GM12878 (cell line): ENCODE measurements at regions not wholly inside any gene's neighbourhood (a gene's known extent, or its start where the extent isn't known, plus 50 kb on each side); places are given as distances from the start of the nearest gene placed in this dataset.

Experiments used
- BCLAF1 ChIP-seq: fragments of 450-650 bp; IDR thresholded peaks from 2 replicates; pipeline ENCODE4 v1.6.1; 2017; ENCODE audit warnings: antibody characterized with exemption, mild to moderate bottlenecking, moderate library complexity
- CTCF ChIP-seq, 3 experiments: IDR thresholded peaks in 2 of 3; conservative IDR thresholded peaks in 1 of 3; 2 replicates each; pipeline ENCODE4 v1.5.1; 2011; ENCODE audit warnings: low read depth in 3 of 3, low read length in 3 of 3, mild to moderate bottlenecking in 3 of 3, control low read depth in 2 of 3, moderate library complexity in 2 of 3, inconsistent platforms in 1 of 3, mixed read lengths in 1 of 3; ENCODE audit not compliant: control insufficient read depth in 2 of 3, insufficient read depth in 1 of 3; ENCODE audit errors: extremely low read depth in 1 of 3
- ELK1 ChIP-seq: IDR thresholded peaks from 2 replicates; pipeline ENCODE4 v1.6.1; 2012; ENCODE audit warnings: low read depth, low read length, improper control_type of control experiment
- EZH2 ChIP-seq: IDR thresholded peaks from 2 replicates; pipeline ENCODE4 v1.6.1; 2012; ENCODE audit warnings: low read depth, mild to moderate bottlenecking, control low read depth, inconsistent platforms, low read length, borderline replicate concordance; ENCODE audit not compliant: control insufficient read depth
- HDAC6 ChIP-seq: fragments of 200-600 bp; sonication (generic); IDR thresholded peaks from one replicate; pipeline ENCODE4 v1.8.0; 2017; ENCODE audit warnings: antibody characterized with exemption; ENCODE audit not compliant: unreplicated experiment
- JUNB ChIP-seq: IDR thresholded peaks from 2 replicates; pipeline ENCODE4 v1.6.1; 2016; ENCODE audit warnings: antibody characterized with exemption, mild to moderate bottlenecking
- POLR2A ChIP-seq: IDR thresholded peaks from 2 replicates; pipeline ENCODE4 v1.6.1; 2011; ENCODE audit warnings: low read depth, mild to moderate bottlenecking, low read length
- POLR2AphosphoS2 ChIP-seq: IDR thresholded peaks from 2 replicates; pipeline ENCODE4 v1.6.1; 2011; ENCODE audit warnings: low read depth, mild to moderate bottlenecking, low read length, improper control_type of control experiment, moderate library complexity
- SMC3 ChIP-seq: IDR thresholded peaks from 2 replicates; pipeline ENCODE4 v1.6.1; 2011; ENCODE audit warnings: low read length, improper control_type of control experiment, borderline replicate concordance

- TF ChIP-seq ELK1 (no peak), CTCF (IDR thresholded peaks at IDR 0.05 in 2 of 3, conservative IDR thresholded peaks at IDR 0.05 in 1 of 3; ENCODE audit: control insufficient read depth in 2 of 3, extremely low read depth in 1 of 3, insufficient read depth in 1 of 3, low read depth in 3 of 3, low read length in 3 of 3) (no peak), EZH2 (no peak), SMC3 (no peak), JUNB (no peak), BCLAF1 (no peak), HDAC6 (no peak), POLR2AphosphoS2 (no peak), POLR2A (no peak)
These were observed 428.6 kb upstream of the TLE4 start for GRCh38 chr9:79143211-79143610.
